ENCODE measurements at regions not wholly inside any gene's neighbourhood (a gene's known extent, or its start where the extent isn't known, plus 50 kb on each side); places are given as distances from the start of the nearest gene placed in this dataset.

DNA sequence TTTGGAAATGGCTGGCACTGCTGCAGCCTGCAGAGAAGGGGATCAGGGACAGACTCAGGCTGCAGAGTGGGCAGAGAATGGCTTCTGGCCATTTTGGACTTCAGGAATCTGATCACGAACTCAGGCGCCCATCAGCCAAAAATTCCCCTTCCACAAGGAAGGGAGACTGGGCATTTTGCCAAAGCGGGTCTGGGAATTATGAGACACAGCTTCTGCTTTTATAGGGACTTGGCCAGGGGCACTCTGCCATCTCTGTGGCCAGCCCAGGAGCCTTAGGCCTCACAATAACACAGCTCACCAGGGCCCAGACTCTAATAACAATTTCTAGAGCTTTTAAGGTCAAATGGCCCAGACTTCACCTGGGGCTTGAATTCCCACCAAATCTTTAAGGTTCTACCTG lies 74.7 kb downstream of the CHST1 start:
- TF ChIP-seq, protein P1, sequence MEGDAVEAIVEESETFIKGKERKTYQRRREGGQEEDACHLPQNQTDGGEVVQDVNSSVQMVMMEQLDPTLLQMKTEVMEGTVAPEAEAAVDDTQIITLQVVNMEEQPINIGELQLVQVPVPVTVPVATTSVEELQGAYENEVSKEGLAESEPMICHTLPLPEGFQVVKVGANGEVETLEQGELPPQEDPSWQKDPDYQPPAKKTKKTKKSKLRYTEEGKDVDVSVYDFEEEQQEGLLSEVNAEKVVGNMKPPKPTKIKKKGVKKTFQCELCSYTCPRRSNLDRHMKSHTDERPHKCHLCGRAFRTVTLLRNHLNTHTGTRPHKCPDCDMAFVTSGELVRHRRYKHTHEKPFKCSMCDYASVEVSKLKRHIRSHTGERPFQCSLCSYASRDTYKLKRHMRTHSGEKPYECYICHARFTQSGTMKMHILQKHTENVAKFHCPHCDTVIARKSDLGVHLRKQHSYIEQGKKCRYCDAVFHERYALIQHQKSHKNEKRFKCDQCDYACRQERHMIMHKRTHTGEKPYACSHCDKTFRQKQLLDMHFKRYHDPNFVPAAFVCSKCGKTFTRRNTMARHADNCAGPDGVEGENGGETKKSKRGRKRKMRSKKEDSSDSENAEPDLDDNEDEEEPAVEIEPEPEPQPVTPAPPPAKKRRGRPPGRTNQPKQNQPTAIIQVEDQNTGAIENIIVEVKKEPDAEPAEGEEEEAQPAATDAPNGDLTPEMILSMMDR (IDR thresholded peaks at IDR 0.05): no peak
- no peak for TF ChIP-seq POLR2A (IDR thresholded peaks at IDR 0.05)

All from heart left ventricle (tissue), 13 donors.